Spleen (tissue), 7 donors: ENCODE measurements at regions not wholly inside any gene's neighbourhood (a gene's known extent, or its start where the extent isn't known, plus 50 kb on each side); places are given as distances from the start of the nearest gene placed in this dataset.

Source experiments
- CTCF ChIP-seq, 11 experiments: fragments of 200-600 bp in 7 of 11; fragments of 450-650 bp in 4 of 11; sonication (generic) in 4 of 11; IDR thresholded peaks in 8 of 11; conservative IDR thresholded peaks in 3 of 11; 1 replicate in 7 of 11; 2 replicates in 4 of 11; pipeline versions ENCODE4 v1.4.0 to v1.8.0; 2016 to 2021; ENCODE audit warnings: antibody characterized with exemption in 11 of 11, inconsistent platforms in 4 of 11, mild to moderate bottlenecking in 1 of 11
- POLR2A ChIP-seq, 3 donors: fragments of 450-650 bp; IDR thresholded peaks; one replicate each; pipeline ENCODE4 v1.5.1; 2017; ENCODE audit warnings: antibody characterized with exemption in 3 of 3, mild to moderate bottlenecking in 1 of 3
- POLR2AphosphoS5 ChIP-seq, 3 donors: sonication (generic); formaldehyde crosslinking; IDR thresholded peaks; one replicate each; pipeline ENCODE4 v1.5.1; 2017; ENCODE audit warnings: antibody characterized with exemption in 3 of 3
- donor health status: DM: no; HTN: no; CAD: no; lungs with moderate emphysema.
- donor health status: DM: no; HTN: no; CAD: no.
- donor health status: DM: no; HTN: no; CAD: no.

- TF ChIP-seq CTCF (IDR thresholded peaks at IDR 0.05 in 8 of 11, conservative IDR thresholded peaks at IDR 0.05 in 3 of 11) (no peak), POLR2A (IDR thresholded peaks at IDR 0.05) (no peak), POLR2AphosphoS5 (IDR thresholded peaks at IDR 0.05) (no peak)
These were observed 188.4 kb upstream of the MAF start for GRCh38 chr16:79788949-79789348.
